Activated CD8-positive, alpha-beta T cell treated with anti-CD3 and anti-CD28 coated beads, Interleukin-2, amount 10 ng/mL, durations not matched to agents 7 days and 5 days (primary cell): ENCODE measurements at regions not wholly inside any gene's neighbourhood (a gene's known extent, or its start where the extent isn't known, plus 50 kb on each side); places are given as distances from the start of the nearest gene placed in this dataset.

Experiments used
- ATAC-seq: fragments of 150-1000 bp; cut with Tn5 transposase; one replicate; pipeline ENCODE4 v1.10.0; 2021; ENCODE audit warnings: moderate library complexity
- CTCF ChIA-PET: fragments of 350-600 bp; sonication (Branson Sonifier 250); formaldehyde crosslinking; loops from one replicate; lab custom pipeline; 2021; ENCODE audit warnings: antibody characterized with exemption; lab: Charles Lee
- POLR2A ChIA-PET: fragments of 350-600 bp; sonication (Branson Sonifier 250); formaldehyde crosslinking; loops from one replicate; lab custom pipeline; 2021; ENCODE audit warnings: antibody characterized with exemption; lab: Charles Lee
- DNase-seq: peaks from one replicate; pipeline ENCODE4 v3.0.0-alpha.2; 2020
- H3K27ac Mint-ChIP-seq: one replicate; pipeline ENCODE4 v1.8.0; 2021; ENCODE audit warnings: mild to moderate bottlenecking, mixed read lengths
- H3K27me3 Mint-ChIP-seq: one replicate; pipeline ENCODE4 v1.8.0; 2021; ENCODE audit warnings: low read depth, mixed read lengths
- H3K36me3 Mint-ChIP-seq: one replicate; pipeline ENCODE4 v1.8.0; 2021; ENCODE audit warnings: low read depth, mixed read lengths
- H3K4me1 Mint-ChIP-seq: one replicate; pipeline ENCODE4 v1.8.0; 2021; ENCODE audit warnings: low read depth, mixed read lengths
- H3K4me3 Mint-ChIP-seq: one replicate; pipeline ENCODE4 v1.8.0; 2021; ENCODE audit warnings: mild to moderate bottlenecking, mixed read lengths
- H3K9me3 Mint-ChIP-seq: one replicate; pipeline ENCODE4 v1.8.0; 2022; ENCODE audit warnings: mixed read lengths; ENCODE audit not compliant: insufficient read depth

GRCh38 chr14:41993687-41994086, 387.0 kb downstream of the LRFN5 start:
- no peak for ATAC-seq
- no peaks in the 10 kb centered on the region for H3K36me3 Mint-ChIP-seq
- H3K27ac Mint-ChIP-seq, result no peak overlapping the region
- H3K9me3 Mint-ChIP-seq, result peaks cover 4% of the 10 kb centered on the region
- ChIA-PET POLR2A (no interaction called here), CTCF (no interaction called here)
- H3K27me3 Mint-ChIP-seq, result no peaks in the 10 kb centered on the region
- no peak for DNase-seq
- no peak overlapping the region for H3K4me3 Mint-ChIP-seq
- no peaks in the 10 kb centered on the region for H3K4me1 Mint-ChIP-seq

- Mint-ChIP-seq H3K36me3 (no peaks in the 10 kb centered on the region), H3K27ac (no peak overlapping the region), H3K27me3 (no peaks in the 10 kb centered on the region), H3K4me1 (no peaks in the 10 kb centered on the region), H3K4me3 (no peak overlapping the region), H3K9me3 (no peaks in the 10 kb centered on the region)
- ChIA-PET POLR2A (no interaction called here), CTCF (no interaction called here)
- DNase-seq (no peak), ATAC-seq (no peak)
Observed at GRCh38 chr14:41986700-41987099, 380.0 kb downstream of the LRFN5 start.

GRCh38 chr14:41986083-41986645, 379.5 kb downstream of the LRFN5 start:
- ChIA-PET CTCF (no interaction called here), POLR2A (no interaction called here)
- Mint-ChIP-seq H3K27ac (no peak overlapping the region), H3K36me3 (no peaks in the 10 kb centered on the region), H3K4me1 (no peaks in the 10 kb centered on the region), H3K27me3 (no peaks in the 10 kb centered on the region), H3K9me3 (no peaks in the 10 kb centered on the region), H3K4me3 (no peak overlapping the region)
- ATAC-seq (no peak), DNase-seq (no peak)

- no peak overlapping the region for H3K27ac Mint-ChIP-seq
- DNase-seq, result no peak
- POLR2A ChIA-PET, result no interaction called here
- no peak for ATAC-seq
- H3K4me3 Mint-ChIP-seq, result no peak overlapping the region
- no peaks in the 10 kb centered on the region for H3K4me1 Mint-ChIP-seq
- H3K36me3 Mint-ChIP-seq, result no peaks in the 10 kb centered on the region
- CTCF ChIA-PET, result no interaction called here
- H3K9me3 Mint-ChIP-seq, result peaks cover 13% of the 10 kb centered on the region
- H3K27me3 Mint-ChIP-seq, result no peaks in the 10 kb centered on the region
Observed at GRCh38 chr14:41973178-41973577, 366.5 kb downstream of the LRFN5 start.

GRCh38 chr14:41972531-41972930, 365.9 kb downstream of the LRFN5 start:
- H3K27me3 Mint-ChIP-seq, result no peaks in the 10 kb centered on the region

GRCh38 chr14:41960281-41960680, 353.6 kb downstream of the LRFN5 start:
- H3K4me3 Mint-ChIP-seq, result no peak overlapping the region
- peaks cover 5% of the 10 kb centered on the region for H3K9me3 Mint-ChIP-seq
- ChIA-PET POLR2A (no interaction called here), CTCF (no interaction called here)
- H3K27me3 Mint-ChIP-seq, result no peaks in the 10 kb centered on the region
- DNase-seq, result no peak
- no peaks in the 10 kb centered on the region for H3K4me1 Mint-ChIP-seq
- no peak for ATAC-seq
- H3K36me3 Mint-ChIP-seq, result no peaks in the 10 kb centered on the region
- no peak overlapping the region for H3K27ac Mint-ChIP-seq

More at GRCh38 chr14:41972531-41972930, 365.9 kb downstream of the LRFN5 start:
- peaks cover 13% of the 10 kb centered on the region for H3K9me3 Mint-ChIP-seq
- ATAC-seq (no peak), DNase-seq (no peak)
- ChIA-PET CTCF (no interaction called here), POLR2A (no interaction called here)
- no peaks in the 10 kb centered on the region for H3K36me3 Mint-ChIP-seq
- H3K4me1 Mint-ChIP-seq, result no peaks in the 10 kb centered on the region
- H3K4me3 Mint-ChIP-seq, result no peak overlapping the region
- no peak overlapping the region for H3K27ac Mint-ChIP-seq

GRCh38 chr14:41957459-41957858, 350.8 kb downstream of the LRFN5 start:
- CTCF ChIA-PET, result no interaction called here
- ATAC-seq, result no peak
- Mint-ChIP-seq H3K27ac (no peak overlapping the region), H3K9me3 (no peaks in the 10 kb centered on the region), H3K36me3 (no peaks in the 10 kb centered on the region), H3K4me1 (no peaks in the 10 kb centered on the region), H3K27me3 (no peaks in the 10 kb centered on the region), H3K4me3 (no peak overlapping the region)
- POLR2A ChIA-PET, result no interaction called here
- no peak for DNase-seq
